Testis (tissue), 2 donors: ENCODE measurements at regions not wholly inside any gene's neighbourhood (a gene's known extent, or its start where the extent isn't known, plus 50 kb on each side); places are given as distances from the start of the nearest gene placed in this dataset.

ENCODE experiments used
- CTCF ChIP-seq, 3 experiments: fragments of 450-650 bp in 2 of 3; fragments of 200-600 bp in 1 of 3; sonication (generic) in 1 of 3; IDR thresholded peaks; one replicate each; pipeline ENCODE4 v1.5.1; 2016 to 2019; ENCODE audit warnings: antibody characterized with exemption in 3 of 3, mild to moderate bottlenecking in 2 of 3, moderate library complexity in 1 of 3
- POLR2A ChIP-seq: fragments of 450-650 bp; IDR thresholded peaks from one replicate; pipeline ENCODE4 v1.6.1; 2017; ENCODE audit warnings: antibody characterized with exemption, mild to moderate bottlenecking, moderate library complexity

GRCh38 chr6:66986940-66987339, 1279.9 kb upstream of the EYS start:
- TF ChIP-seq CTCF (IDR thresholded peaks at IDR 0.05) (no peak), POLR2A (no peak)
